ENCODE measurements at regions not wholly inside any gene's neighbourhood (a gene's known extent, or its start where the extent isn't known, plus 50 kb on each side); places are given as distances from the start of the nearest gene placed in this dataset.

DNA sequence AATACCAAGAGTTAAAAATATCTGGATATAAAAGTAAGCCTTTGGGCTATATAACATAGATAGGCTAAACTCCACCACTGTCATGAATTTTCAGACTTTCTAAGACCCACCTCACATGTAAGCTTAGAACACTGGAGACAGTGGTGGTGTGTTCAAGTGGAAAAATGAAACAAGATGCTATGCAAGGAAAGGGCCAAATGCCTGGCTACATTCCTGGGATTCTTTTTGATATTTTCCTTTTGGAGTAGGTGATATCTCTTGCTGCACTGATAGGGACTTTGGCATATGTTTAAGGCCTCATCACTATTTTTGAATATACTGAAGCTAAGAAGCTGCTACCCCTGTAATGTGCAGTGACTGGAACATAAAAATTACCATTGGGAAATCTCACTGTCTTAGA, 341.3 kb downstream of the SLC16A7 start:
- TF ChIP-seq POLR2A (IDR thresholded peaks at IDR 0.05): no peak
- TF ChIP-seq, protein P1, sequence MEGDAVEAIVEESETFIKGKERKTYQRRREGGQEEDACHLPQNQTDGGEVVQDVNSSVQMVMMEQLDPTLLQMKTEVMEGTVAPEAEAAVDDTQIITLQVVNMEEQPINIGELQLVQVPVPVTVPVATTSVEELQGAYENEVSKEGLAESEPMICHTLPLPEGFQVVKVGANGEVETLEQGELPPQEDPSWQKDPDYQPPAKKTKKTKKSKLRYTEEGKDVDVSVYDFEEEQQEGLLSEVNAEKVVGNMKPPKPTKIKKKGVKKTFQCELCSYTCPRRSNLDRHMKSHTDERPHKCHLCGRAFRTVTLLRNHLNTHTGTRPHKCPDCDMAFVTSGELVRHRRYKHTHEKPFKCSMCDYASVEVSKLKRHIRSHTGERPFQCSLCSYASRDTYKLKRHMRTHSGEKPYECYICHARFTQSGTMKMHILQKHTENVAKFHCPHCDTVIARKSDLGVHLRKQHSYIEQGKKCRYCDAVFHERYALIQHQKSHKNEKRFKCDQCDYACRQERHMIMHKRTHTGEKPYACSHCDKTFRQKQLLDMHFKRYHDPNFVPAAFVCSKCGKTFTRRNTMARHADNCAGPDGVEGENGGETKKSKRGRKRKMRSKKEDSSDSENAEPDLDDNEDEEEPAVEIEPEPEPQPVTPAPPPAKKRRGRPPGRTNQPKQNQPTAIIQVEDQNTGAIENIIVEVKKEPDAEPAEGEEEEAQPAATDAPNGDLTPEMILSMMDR (IDR thresholded peaks at IDR 0.05): no peak
